GM08714 (cell line): ENCODE measurements at regions not wholly inside any gene's neighbourhood (a gene's known extent, or its start where the extent isn't known, plus 50 kb on each side); places are given as distances from the start of the nearest gene placed in this dataset.

ENCODE experiments used
- H3K4me3 ChIP-seq: fragments of 200-500 bp; sonication (Bioruptor generic); 2 replicates; pipeline ENCODE4 v1.5.1; 2014; ENCODE audit warnings: mild to moderate bottlenecking, low read length, inconsistent platforms
- ZNF274 ChIP-seq: IDR thresholded peaks from 2 replicates; pipeline ENCODE4 v1.6.1; 2012; ENCODE audit warnings: mild to moderate bottlenecking, low read depth, low read length

GRCh38 chr2:136234261-136234660, 116.3 kb upstream of the CXCR4 start:
- no peak for TF ChIP-seq ZNF274
- no peak overlapping the region for H3K4me3 ChIP-seq

- no peak overlapping the region for H3K4me3 ChIP-seq
- TF ChIP-seq ZNF274, result no peak
These were observed 115.3 kb upstream of the CXCR4 start for GRCh38 chr2:136233298-136233697.

- no peak overlapping the region for H3K4me3 ChIP-seq
- no peak for TF ChIP-seq ZNF274
These were observed 114.7 kb upstream of the CXCR4 start for GRCh38 chr2:136232456-136233172.

- TF ChIP-seq ZNF274, result no peak
- no peak overlapping the region for H3K4me3 ChIP-seq
These were observed 112.5 kb upstream of the CXCR4 start for GRCh38 chr2:136230464-136230863.

- H3K4me3 ChIP-seq, result no peak overlapping the region
- no peak for TF ChIP-seq ZNF274
These were observed 109.0 kb upstream of the CXCR4 start for GRCh38 chr2:136226903-136227302.

GRCh38 chr2:136225950-136226835, 108.2 kb upstream of the CXCR4 start:
- no peak overlapping the region for H3K4me3 ChIP-seq
- TF ChIP-seq ZNF274, result no peak

- no peak overlapping the region for H3K4me3 ChIP-seq
- TF ChIP-seq ZNF274, result no peak
These were observed 105.3 kb upstream of the CXCR4 start for GRCh38 chr2:136223274-136223673.

- no peak for TF ChIP-seq ZNF274
- no peak overlapping the region for H3K4me3 ChIP-seq
These were observed 104.9 kb upstream of the CXCR4 start for GRCh38 chr2:136222862-136223261.

- TF ChIP-seq ZNF274, result no peak
- H3K4me3 ChIP-seq, result no peak overlapping the region
These were observed 103.1 kb upstream of the CXCR4 start for GRCh38 chr2:136221026-136221425.

GRCh38 chr2:136219963-136220362, 102.0 kb upstream of the CXCR4 start:
- TF ChIP-seq ZNF274, result no peak
- H3K4me3 ChIP-seq, result no peak overlapping the region

- no peak for TF ChIP-seq ZNF274
- no peak overlapping the region for H3K4me3 ChIP-seq
These were observed 101.4 kb upstream of the CXCR4 start for GRCh38 chr2:136219341-136219740.

GRCh38 chr2:136217996-136218395, 100.0 kb upstream of the CXCR4 start:
- no peak for TF ChIP-seq ZNF274

GRCh38 chr2:136215908-136216472, 98.0 kb upstream of the CXCR4 start:
- no peak for TF ChIP-seq ZNF274
- no peak overlapping the region for H3K4me3 ChIP-seq

More at GRCh38 chr2:136217996-136218395, 100.0 kb upstream of the CXCR4 start:
- no peak overlapping the region for H3K4me3 ChIP-seq

- H3K4me3 ChIP-seq, result no peak overlapping the region
- TF ChIP-seq ZNF274, result no peak
These were observed 97.5 kb upstream of the CXCR4 start for GRCh38 chr2:136215449-136215848.
